ENCODE measurements at regions not wholly inside any gene's neighbourhood (a gene's known extent, or its start where the extent isn't known, plus 50 kb on each side); places are given as distances from the start of the nearest gene placed in this dataset.

DNA sequence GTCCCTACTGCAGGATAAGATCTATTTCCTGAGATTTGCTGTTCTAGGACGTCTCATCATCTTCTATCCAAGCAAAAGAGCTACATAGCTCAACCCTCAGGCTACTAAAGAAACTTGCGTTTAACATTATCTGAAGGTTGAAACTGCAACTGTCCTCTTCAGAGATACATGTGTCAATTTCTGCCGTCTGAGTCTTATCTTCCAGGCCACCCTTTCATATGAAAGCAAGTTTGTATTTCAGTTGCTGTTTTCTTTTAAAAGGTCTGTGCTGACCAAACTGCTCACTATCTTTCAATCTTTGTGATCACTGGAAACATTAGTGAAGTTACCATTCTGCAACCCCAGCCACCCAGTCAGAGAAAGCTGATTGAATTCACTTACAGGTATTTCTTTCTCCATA lies 108.6 kb upstream of the RAB3GAP2 start:
- Histone ChIP-seq H3F3A (ENCODE audit: insufficient read depth) (no peaks in the 10 kb centered on the region), H3K9me3 (ENCODE audit: low read depth) (no peaks in the 10 kb centered on the region), H3K79me2 (ENCODE audit: insufficient read depth) (no peaks in the 10 kb centered on the region), H3K4me1 (ENCODE audit: insufficient read depth) (no peaks in the 10 kb centered on the region), H3K27me3 (replicated peaks; ENCODE audit: insufficient read depth) (no peaks in the 10 kb centered on the region), H3K9ac (no peak overlapping the region), H2AFZ (no peak overlapping the region), H3K27ac (no peak overlapping the region), H3K4me2 (ENCODE audit: unreplicated experiment) (no peak overlapping the region), H3K4me3 (no peak overlapping the region), H4K20me1 (ENCODE audit: insufficient read depth) (no peaks in the 10 kb centered on the region), H3K9me2 (ENCODE audit: insufficient read depth) (no peaks in the 10 kb centered on the region), H3K36me3 (ENCODE audit: low read depth) (no peaks in the 10 kb centered on the region)
- no peak for TF ChIP-seq EZH2 (IDR thresholded peaks at IDR 0.05; ENCODE audit: insufficient read depth, poor library complexity, severe bottlenecking)
- no peak for TF ChIP-seq EZH2phosphoT487 (IDR thresholded peaks at IDR 0.05; ENCODE audit: insufficient read depth, low read depth)
- in situ Hi-C loops (cut with MboI): no loop called here
- no peak for DNase-seq
- WGBS, 2 experiments (ENCODE audit: low coverage in 1 of 2, low lambda C conversion rate in 2 of 2, missing lambda C conversion rate in 2 of 2): 47 to 53% methylated on average over 3 of the region's 3 CpGs

DNA sequence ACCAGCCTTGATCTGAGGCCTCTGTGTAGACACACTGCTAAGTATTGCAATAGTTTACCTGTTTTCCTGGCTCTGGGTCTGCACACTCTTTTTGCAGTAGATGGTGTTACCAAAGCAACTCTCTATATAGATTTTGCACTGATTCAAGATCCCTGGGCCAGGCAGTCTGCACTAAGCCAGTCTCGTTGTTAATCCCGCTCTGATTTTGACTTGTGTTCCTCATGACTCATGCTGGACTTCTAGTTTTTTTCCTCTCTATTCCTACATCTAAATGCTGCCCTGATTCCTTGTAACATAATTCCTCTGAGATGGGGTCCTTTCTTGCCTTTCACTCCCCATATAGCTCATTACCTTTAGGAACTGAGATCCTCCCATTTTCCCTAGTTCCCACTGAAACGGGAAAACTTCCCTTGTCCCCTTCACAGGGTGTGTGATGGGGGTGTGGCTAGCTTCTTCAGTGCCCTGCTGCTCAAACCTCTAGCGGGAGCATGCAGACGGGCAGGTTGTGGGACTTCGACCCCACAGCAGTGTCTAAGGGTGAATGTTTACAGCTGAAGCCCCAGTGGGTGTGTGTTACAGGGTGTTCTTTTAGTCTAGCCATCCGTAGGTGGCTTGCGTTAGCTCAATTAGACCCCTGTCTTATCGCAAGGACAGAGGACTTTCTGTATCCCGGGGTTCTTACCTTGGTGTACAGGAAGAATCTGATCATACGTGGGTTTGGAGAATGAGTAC lies 106.5 kb upstream of the RAB3GAP2 start:
- Histone ChIP-seq H3K36me3 (ENCODE audit: low read depth) (no peaks in the 10 kb centered on the region), H3K4me1 (ENCODE audit: insufficient read depth) (no peaks in the 10 kb centered on the region), H4K20me1 (ENCODE audit: insufficient read depth) (no peaks in the 10 kb centered on the region), H3K27me3 (replicated peaks; ENCODE audit: insufficient read depth) (no peaks in the 10 kb centered on the region), H3K79me2 (ENCODE audit: insufficient read depth) (no peaks in the 10 kb centered on the region), H3F3A (ENCODE audit: insufficient read depth) (no peaks in the 10 kb centered on the region), H3K9me2 (ENCODE audit: insufficient read depth) (no peaks in the 10 kb centered on the region), H3K27ac (no peak overlapping the region), H3K4me2 (ENCODE audit: unreplicated experiment) (no peak overlapping the region), H3K4me3 (no peak overlapping the region), H3K9me3 (ENCODE audit: low read depth) (no peaks in the 10 kb centered on the region), H2AFZ (no peak overlapping the region), H3K9ac (no peak overlapping the region)
- no peak for TF ChIP-seq EZH2 (IDR thresholded peaks at IDR 0.05; ENCODE audit: insufficient read depth, poor library complexity, severe bottlenecking)
- TF ChIP-seq EZH2phosphoT487 (IDR thresholded peaks at IDR 0.05; ENCODE audit: insufficient read depth, low read depth): no peak
- peak; percentile 20 for DNase-seq
- 60 to 62% methylated on average over 10 to 11 of the region's 11 CpGs for WGBS, 2 experiments (ENCODE audit: low coverage in 1 of 2, low lambda C conversion rate in 2 of 2, missing lambda C conversion rate in 2 of 2)
- in situ Hi-C loops (cut with MboI): no loop called here

DNA sequence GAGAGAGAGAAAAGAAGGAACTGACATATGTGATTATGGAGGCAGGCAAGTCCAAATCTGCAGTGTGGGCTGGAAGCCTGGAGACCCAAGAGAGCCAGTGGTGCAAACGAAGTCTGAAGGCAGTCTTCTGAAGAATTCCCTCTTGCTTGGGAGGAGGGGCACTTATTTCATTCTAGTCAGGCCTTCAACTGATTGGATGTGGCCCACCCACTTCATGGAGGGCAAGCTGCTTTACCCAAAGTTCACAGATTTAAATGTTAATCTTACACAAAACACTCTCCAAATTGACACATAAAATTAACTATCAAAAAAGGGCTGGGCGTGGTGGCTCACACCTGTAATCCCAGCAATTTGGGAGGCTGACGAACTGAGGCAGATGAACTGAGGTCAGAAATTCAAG lies 103.5 kb upstream of the RAB3GAP2 start:
- H3K79me2 ChIP-seq (ENCODE audit: insufficient read depth): no peaks in the 10 kb centered on the region
- no peak overlapping the region for H3K4me2 ChIP-seq (ENCODE audit: unreplicated experiment)
- no peaks in the 10 kb centered on the region for H4K20me1 ChIP-seq (ENCODE audit: insufficient read depth)
- H2AFZ ChIP-seq: no peak overlapping the region
- WGBS, 2 experiments (ENCODE audit: low coverage in 1 of 2, low lambda C conversion rate in 2 of 2, missing lambda C conversion rate in 2 of 2): 39 to 45% methylated on average over 3 of the region's 3 CpGs
- no peaks in the 10 kb centered on the region for H3K36me3 ChIP-seq (ENCODE audit: low read depth)
- H3K4me3 ChIP-seq: no peak overlapping the region
- H3K9me3 ChIP-seq (ENCODE audit: low read depth): no peaks in the 10 kb centered on the region
- peaks cover under 1% of the 10 kb centered on the region; the same call in 1 of the 2 replicates for H3F3A ChIP-seq (ENCODE audit: insufficient read depth)
- peaks cover 4% of the 10 kb centered on the region for H3K4me1 ChIP-seq (ENCODE audit: insufficient read depth)
- no peak for DNase-seq
- H3K27ac ChIP-seq: no peak overlapping the region
- no peak for TF ChIP-seq EZH2 (IDR thresholded peaks at IDR 0.05; ENCODE audit: insufficient read depth, poor library complexity, severe bottlenecking)
- TF ChIP-seq EZH2phosphoT487 (IDR thresholded peaks at IDR 0.05; ENCODE audit: insufficient read depth, low read depth): no peak
- H3K9me2 ChIP-seq (ENCODE audit: insufficient read depth): no peaks in the 10 kb centered on the region
- H3K27me3 ChIP-seq (replicated peaks; ENCODE audit: insufficient read depth): no peaks in the 10 kb centered on the region
- H3K9ac ChIP-seq: no peak overlapping the region
- in situ Hi-C loops (cut with MboI): no loop called here

DNA sequence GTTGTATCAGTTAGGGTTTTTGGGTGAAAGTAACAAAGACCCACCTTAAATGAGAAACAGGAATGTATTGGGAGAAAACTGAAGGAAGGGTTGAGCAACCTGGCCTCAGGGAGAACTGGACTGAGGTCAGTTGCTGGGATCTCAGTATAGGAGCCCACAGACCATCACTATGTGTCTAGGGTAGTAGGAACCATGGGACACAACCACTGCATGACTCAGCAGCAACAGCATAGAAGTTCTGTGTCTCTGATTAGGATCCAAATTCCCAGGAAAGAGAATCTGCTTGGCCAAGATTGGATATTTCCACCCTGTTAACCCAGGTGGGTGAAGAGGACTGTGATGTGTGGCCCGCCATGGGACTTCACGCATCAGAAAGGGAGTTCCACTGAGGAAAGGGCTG lies 102.2 kb upstream of the RAB3GAP2 start:
- peak; percentile 9 for DNase-seq
- no peak overlapping the region for H3K9ac ChIP-seq
- H3K9me2 ChIP-seq (ENCODE audit: insufficient read depth): no peaks in the 10 kb centered on the region
- TF ChIP-seq EZH2 (IDR thresholded peaks at IDR 0.05; ENCODE audit: insufficient read depth, poor library complexity, severe bottlenecking): no peak
- TF ChIP-seq EZH2phosphoT487 (IDR thresholded peaks at IDR 0.05; ENCODE audit: insufficient read depth, low read depth): no peak
- H3K4me1 ChIP-seq (ENCODE audit: insufficient read depth): peaks cover 16% of the 10 kb centered on the region
- WGBS, 2 experiments (ENCODE audit: low coverage in 1 of 2, low lambda C conversion rate in 2 of 2, missing lambda C conversion rate in 2 of 2): 69 to 87% methylated on average over 2 of the region's 2 CpGs
- in situ Hi-C loops (cut with MboI): no loop called here
- H4K20me1 ChIP-seq (ENCODE audit: insufficient read depth): no peaks in the 10 kb centered on the region
- H3K9me3 ChIP-seq (ENCODE audit: low read depth): no peaks in the 10 kb centered on the region
- H3K36me3 ChIP-seq (ENCODE audit: low read depth): no peaks in the 10 kb centered on the region
- no peaks in the 10 kb centered on the region for H3K27me3 ChIP-seq (replicated peaks; ENCODE audit: insufficient read depth)
- no peaks in the 10 kb centered on the region for H3K79me2 ChIP-seq (ENCODE audit: insufficient read depth)
- no peak overlapping the region for H3K4me3 ChIP-seq
- no peak overlapping the region for H3K4me2 ChIP-seq (ENCODE audit: unreplicated experiment)
- no peak overlapping the region for H2AFZ ChIP-seq
- no peak overlapping the region for H3K27ac ChIP-seq
- peaks cover 12% of the 10 kb centered on the region for H3F3A ChIP-seq (ENCODE audit: insufficient read depth)
